IMR-90 (cell line): ENCODE measurements at regions not wholly inside any gene's neighbourhood (a gene's known extent, or its start where the extent isn't known, plus 50 kb on each side); places are given as distances from the start of the nearest gene placed in this dataset.

ENCODE experiments used
- ATAC-seq: fragments of 200-7000 bp; cut with Tn5 transposase; 2 replicates; pipeline ENCODE4 v1.9.1; 2020; ENCODE audit warnings: low read depth, mild to moderate bottlenecking, moderate library complexity
- BruUV-seq: library from RNA; stranded (reverse); fragments of 400-500 nt; replicated peaks from 2 replicates; lab custom pipeline; 2021; lab: Mats Ljungman, UMichigan
- CTCF ChIA-PET: fragments of 300-600 bp; formaldehyde crosslinking; extraction: SDS; loops from one replicate; lab custom pipeline; 2021; ENCODE audit warnings: antibody characterized with exemption; lab: Yijun Ruan, JAX
- POLR2A ChIA-PET: fragments of 300-600 bp; sonication (Branson Sonifier 250); formaldehyde crosslinking; loops from one replicate; lab custom pipeline; 2022; ENCODE audit warnings: antibody characterized with exemption; ENCODE audit not compliant: unreplicated experiment; lab: Charles Lee
- DNase-seq: peaks from one replicate; pipeline ENCODE4 v3.0.0; 2013
- H2AFZ ChIP-seq: replicated peaks from 2 replicates; pipeline ENCODE3; 2013; ENCODE audit warnings: low read length, mild to moderate bottlenecking; ENCODE audit not compliant: poor library complexity
- H2AK5ac ChIP-seq: 2 replicates; pipeline ENCODE4 v1.6.1; 2013; ENCODE audit warnings: low read depth, low read length, inconsistent platforms
- H2AK9ac ChIP-seq: replicated peaks from 2 replicates; pipeline ENCODE3; 2013; ENCODE audit warnings: mild to moderate bottlenecking, low read depth, low read length, moderate library complexity; ENCODE audit not compliant: poor library complexity
- H2BK120ac ChIP-seq: 2 replicates; pipeline ENCODE4 v1.6.1; 2013; ENCODE audit warnings: low read depth, low read length, inconsistent platforms
- H2BK15ac ChIP-seq: 3 replicates; pipeline ENCODE4 v1.6.1; 2013; ENCODE audit warnings: low read depth, low read length, inconsistent platforms
- H2BK20ac ChIP-seq: 2 replicates; pipeline ENCODE4 v1.6.1; 2013; ENCODE audit warnings: low read depth, mild to moderate bottlenecking, inconsistent platforms, low read length, moderate library complexity
- H2BK5ac ChIP-seq: 2 replicates; pipeline ENCODE4 v1.6.1; 2013; ENCODE audit warnings: mild to moderate bottlenecking, low read depth, low read length, inconsistent platforms; ENCODE audit not compliant: poor library complexity, severe bottlenecking
- H3K14ac ChIP-seq: replicated peaks from 2 replicates; pipeline ENCODE4 v1.6.1; 2013; ENCODE audit warnings: low read depth, low read length, inconsistent platforms
- H3K18ac ChIP-seq: 2 replicates; pipeline ENCODE4 v1.6.1; 2013; ENCODE audit warnings: low read depth, low read length, control low read depth
- H3K23ac ChIP-seq: 2 replicates; pipeline ENCODE4 v1.6.1; 2013; ENCODE audit warnings: low read depth, low read length, inconsistent platforms
- H3K27ac ChIP-seq: 2 replicates; pipeline ENCODE4 v1.5.1; 2013; ENCODE audit warnings: mild to moderate bottlenecking, control low read depth, low read length; ENCODE audit not compliant: insufficient read depth
- H3K27me3 ChIP-seq: 2 replicates; pipeline ENCODE4 v1.6.1; 2013; ENCODE audit warnings: low read length; ENCODE audit not compliant: control insufficient read depth, insufficient read depth
- H3K36me3 ChIP-seq: 2 replicates; pipeline ENCODE4 v1.6.1; 2013; ENCODE audit warnings: low read length, mixed read lengths; ENCODE audit not compliant: control insufficient read depth, insufficient read depth
- H3K4ac ChIP-seq: 2 replicates; pipeline ENCODE4 v1.6.1; 2013; ENCODE audit warnings: low read depth, low read length, inconsistent platforms
- H3K4me1 ChIP-seq: 2 replicates; pipeline ENCODE4 v1.6.1; 2013; ENCODE audit warnings: low read length, mixed read lengths; ENCODE audit not compliant: control insufficient read depth, insufficient read depth
- H3K4me2 ChIP-seq: 2 replicates; pipeline ENCODE4 v1.6.1; 2013; ENCODE audit warnings: low read depth, mild to moderate bottlenecking, control low read depth, low read length, moderate library complexity
- H3K4me3 ChIP-seq: 2 replicates; pipeline ENCODE4 v1.5.1; 2013; ENCODE audit warnings: low read depth, mild to moderate bottlenecking, control low read depth, low read length, moderate library complexity; ENCODE audit not compliant: insufficient read depth
- H3K56ac ChIP-seq: 2 replicates; pipeline ENCODE4 v1.6.1; 2013; ENCODE audit warnings: low read length, inconsistent platforms; ENCODE audit not compliant: insufficient read depth; ENCODE audit errors: extremely low read depth
- H3K79me1 ChIP-seq, 2 experiments: 2 replicates each; pipeline ENCODE4 v1.6.1; 2013; ENCODE audit warnings: low read length in 2 of 2, inconsistent platforms in 1 of 2, low read depth in 1 of 2
- H3K9ac ChIP-seq: 2 replicates; pipeline ENCODE4 v1.6.1; 2013; ENCODE audit warnings: low read depth, low read length, control low read depth
- H3K9me1 ChIP-seq: 2 replicates; pipeline ENCODE4 v1.6.1; 2013; ENCODE audit warnings: low read length, inconsistent platforms; ENCODE audit not compliant: insufficient read depth
- H3K9me3 ChIP-seq: 2 replicates; pipeline ENCODE4 v1.6.1; 2013; ENCODE audit warnings: low read length; ENCODE audit not compliant: control insufficient read depth, insufficient read depth
- H4K20me1 ChIP-seq: 2 replicates; pipeline ENCODE4 v1.6.1; 2013; ENCODE audit warnings: low read length, inconsistent platforms; ENCODE audit not compliant: insufficient read depth
- H4K5ac ChIP-seq: 2 replicates; pipeline ENCODE4 v1.6.1; 2013; ENCODE audit warnings: mild to moderate bottlenecking, low read depth, low read length, control low read depth
- H4K8ac ChIP-seq, 2 experiments: 2 replicates each; pipeline ENCODE4 v1.6.1; 2013; ENCODE audit warnings: low read depth in 2 of 2, low read length in 2 of 2, control low read depth in 1 of 2, inconsistent platforms in 1 of 2
- H4K91ac ChIP-seq: 2 replicates; pipeline ENCODE4 v1.6.1; 2013; ENCODE audit warnings: low read depth, low read length, inconsistent platforms; ENCODE audit not compliant: insufficient read depth
- CEBPB ChIP-seq: IDR thresholded peaks from 2 replicates; pipeline ENCODE4 v1.6.1; 2012; ENCODE audit warnings: low read depth, low read length, improper control_type of control experiment
- FOS ChIP-seq: fragments of 150-350 bp; IDR thresholded peaks from 2 replicates; pipeline ENCODE4 v1.6.1; 2016; ENCODE audit warnings: low read depth, low read length
- MXI1 ChIP-seq: IDR thresholded peaks from 2 replicates; pipeline ENCODE4 v1.6.1; 2012; ENCODE audit warnings: low read depth, mild to moderate bottlenecking, low read length, moderate library complexity, borderline replicate concordance
- NFE2L2 ChIP-seq: fragments of 150-350 bp; IDR thresholded peaks from 2 replicates; pipeline ENCODE4 v1.6.1; 2016; ENCODE audit warnings: low read depth, mild to moderate bottlenecking, low read length
- POLR2A ChIP-seq: IDR thresholded peaks from 2 replicates; pipeline ENCODE4 v1.6.1; 2012; ENCODE audit warnings: mild to moderate bottlenecking, low read depth, low read length
- RFX5 ChIP-seq: IDR thresholded peaks from 2 replicates; pipeline ENCODE4 v1.8.0; 2012; ENCODE audit warnings: low read depth, mild to moderate bottlenecking, low read length, moderate library complexity
- SMC3 ChIP-seq: fragments of 150-350 bp; IDR thresholded peaks from 2 replicates; pipeline ENCODE4 v1.6.1; 2016; ENCODE audit warnings: low read depth, mild to moderate bottlenecking, antibody characterized with exemption, low read length, moderate library complexity
- WGBS, 2 experiments: methylation state at CpG; one replicate each; pipeline versions ENCODE4 v1.1.5 to v1.1.7; 2013; ENCODE audit warnings: missing lambda C conversion rate in 2 of 2; ENCODE audit not compliant: insufficient read length in 1 of 2; ENCODE audit errors: extremely low coverage in 2 of 2; 5-methylcytosine and 5-hydroxymethylcytosine counted together
- dilution Hi-C: fragments of 300-500 bp; cut with HindIII; formaldehyde crosslinking; loops from one replicate; pipeline ENCODE4 v1.14.3; 2018; ENCODE audit warnings: low sequenced_read_pairs; ENCODE audit not compliant: unreplicated experiment
- in situ Hi-C: fragments of 300-500 bp; cut with MboI; formaldehyde crosslinking; loops from 3 replicates; pipeline ENCODE4 v1.14.3; 2019; ENCODE audit warnings: low sequenced_read_pairs, inconsistent platforms, mixed read lengths
- intact Hi-C: fragments of 100-400 bp; cut with micrococcal nuclease; formaldehyde crosslinking; loops from 2 replicates; pipeline ENCODE4 v1.10.0; 2022
- TF ChIP-seq, protein P1 (sequence below): fragments of 150-350 bp; IDR thresholded peaks from 2 replicates; pipeline ENCODE4 v1.6.1; 2016; ENCODE audit warnings: low read depth, mild to moderate bottlenecking, low read length, moderate library complexity, borderline replicate concordance
- TF ChIP-seq, protein P2 (sequence below): conservative IDR thresholded peaks from 2 replicates; pipeline ENCODE4 v1.5.1; 2012; ENCODE audit warnings: mild to moderate bottlenecking, low read depth, low read length, improper control_type of control experiment

DNA sequence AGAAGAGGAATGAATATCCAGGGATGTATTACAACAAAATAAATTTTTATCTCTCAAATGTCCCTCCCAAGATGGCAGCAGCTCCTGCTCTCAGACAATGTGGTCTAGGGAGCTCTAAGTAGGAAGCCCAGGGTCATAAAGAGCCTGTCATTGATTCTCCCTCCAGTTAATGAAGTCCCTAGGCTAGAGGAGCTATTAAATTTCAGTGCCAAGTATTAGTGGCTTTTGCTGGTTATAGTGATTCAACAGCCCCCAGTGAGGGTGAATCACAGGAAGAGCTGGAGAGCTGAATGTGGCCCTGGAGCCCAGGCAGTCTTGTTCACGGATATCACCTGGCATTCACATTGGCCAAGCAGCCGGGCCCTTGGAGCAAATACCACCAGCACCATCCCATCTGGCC is 109.8 kb upstream of the YPEL5 start:
- no peak overlapping the region for H2BK15ac ChIP-seq
- no peak overlapping the region for H3K9ac ChIP-seq
- H3K36me3 ChIP-seq: no peaks in the 10 kb centered on the region
- no peak overlapping the region for H3K18ac ChIP-seq
- POLR2A ChIA-PET: no interaction called here
- H3K79me1 ChIP-seq: no peaks in the 10 kb centered on the region
- no peak overlapping the region for H2AK5ac ChIP-seq
- no peak overlapping the region for H3K14ac ChIP-seq
- H2BK120ac ChIP-seq: no peak overlapping the region
- H4K5ac ChIP-seq: no peak overlapping the region
- no peak overlapping the region for H3K56ac ChIP-seq
- TF ChIP-seq RFX5 (no peak), POLR2A (no peak), MXI1 (no peak), FOS (no peak), SMC3 (no peak), CEBPB (no peak), NFE2L2 (no peak)
- TF ChIP-seq, protein P1, sequence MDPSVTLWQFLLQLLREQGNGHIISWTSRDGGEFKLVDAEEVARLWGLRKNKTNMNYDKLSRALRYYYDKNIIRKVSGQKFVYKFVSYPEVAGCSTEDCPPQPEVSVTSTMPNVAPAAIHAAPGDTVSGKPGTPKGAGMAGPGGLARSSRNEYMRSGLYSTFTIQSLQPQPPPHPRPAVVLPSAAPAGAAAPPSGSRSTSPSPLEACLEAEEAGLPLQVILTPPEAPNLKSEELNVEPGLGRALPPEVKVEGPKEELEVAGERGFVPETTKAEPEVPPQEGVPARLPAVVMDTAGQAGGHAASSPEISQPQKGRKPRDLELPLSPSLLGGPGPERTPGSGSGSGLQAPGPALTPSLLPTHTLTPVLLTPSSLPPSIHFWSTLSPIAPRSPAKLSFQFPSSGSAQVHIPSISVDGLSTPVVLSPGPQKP: no peak
- TF ChIP-seq, protein P2, sequence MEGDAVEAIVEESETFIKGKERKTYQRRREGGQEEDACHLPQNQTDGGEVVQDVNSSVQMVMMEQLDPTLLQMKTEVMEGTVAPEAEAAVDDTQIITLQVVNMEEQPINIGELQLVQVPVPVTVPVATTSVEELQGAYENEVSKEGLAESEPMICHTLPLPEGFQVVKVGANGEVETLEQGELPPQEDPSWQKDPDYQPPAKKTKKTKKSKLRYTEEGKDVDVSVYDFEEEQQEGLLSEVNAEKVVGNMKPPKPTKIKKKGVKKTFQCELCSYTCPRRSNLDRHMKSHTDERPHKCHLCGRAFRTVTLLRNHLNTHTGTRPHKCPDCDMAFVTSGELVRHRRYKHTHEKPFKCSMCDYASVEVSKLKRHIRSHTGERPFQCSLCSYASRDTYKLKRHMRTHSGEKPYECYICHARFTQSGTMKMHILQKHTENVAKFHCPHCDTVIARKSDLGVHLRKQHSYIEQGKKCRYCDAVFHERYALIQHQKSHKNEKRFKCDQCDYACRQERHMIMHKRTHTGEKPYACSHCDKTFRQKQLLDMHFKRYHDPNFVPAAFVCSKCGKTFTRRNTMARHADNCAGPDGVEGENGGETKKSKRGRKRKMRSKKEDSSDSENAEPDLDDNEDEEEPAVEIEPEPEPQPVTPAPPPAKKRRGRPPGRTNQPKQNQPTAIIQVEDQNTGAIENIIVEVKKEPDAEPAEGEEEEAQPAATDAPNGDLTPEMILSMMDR: no peak
- no CpG with 5 or more reads among the region's 2 CpGs for WGBS, 2 experiments
- no peak overlapping the region for H3K27ac ChIP-seq
- H3K4me1 ChIP-seq: no peaks in the 10 kb centered on the region
- H3K23ac ChIP-seq: no peak overlapping the region
- no peak for ATAC-seq
- no peak overlapping the region for H2BK20ac ChIP-seq
- no peaks in the 10 kb centered on the region for H4K20me1 ChIP-seq
- peaks cover 4% of the 10 kb centered on the region for H3K27me3 ChIP-seq
- H3K9me1 ChIP-seq: no peaks in the 10 kb centered on the region
- H4K91ac ChIP-seq: no peak overlapping the region
- no peak overlapping the region for H3K4me2 ChIP-seq
- H2BK5ac ChIP-seq: no peak overlapping the region
- H3K4me3 ChIP-seq: no peak overlapping the region
- CTCF ChIA-PET: no interaction called here
- no peak for DNase-seq
- BruUV-seq: no TSS peak
- H2AFZ ChIP-seq: peak overlapping the region; percentile 19
- in situ Hi-C loops (no loop called here), intact Hi-C loops (no loop called here), dilution Hi-C loops (no loop called here)
- H4K8ac ChIP-seq: no peak overlapping the region
- no peak overlapping the region for H2AK9ac ChIP-seq
- no peaks in the 10 kb centered on the region for H3K9me3 ChIP-seq
- no peak overlapping the region for H3K4ac ChIP-seq
